ENCODE measurements at regions not wholly inside any gene's neighbourhood (a gene's known extent, or its start where the extent isn't known, plus 50 kb on each side); places are given as distances from the start of the nearest gene placed in this dataset.

DNA sequence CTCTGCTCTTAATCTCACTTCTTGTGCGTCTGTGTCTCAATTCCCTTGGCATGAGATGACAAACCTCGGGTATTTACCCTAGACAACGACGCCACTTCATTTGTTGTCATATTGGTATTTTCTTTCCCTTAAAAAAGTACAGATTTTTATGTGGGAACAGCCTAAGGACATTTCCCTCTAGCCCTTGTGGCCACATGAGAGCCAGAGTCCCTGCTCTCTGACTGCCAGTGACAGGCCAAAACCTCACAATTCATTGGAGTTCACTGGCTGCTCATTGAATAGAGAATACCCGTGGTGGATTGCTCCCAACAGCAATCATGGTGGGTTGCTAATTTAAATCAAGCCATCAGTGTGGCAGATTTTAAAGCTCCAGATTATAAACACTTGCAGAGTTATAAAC lies 191.3 kb upstream of the FAM3C start:
- DNase-seq: no peak
- TF ChIP-seq POLR2A (IDR thresholded peaks at IDR 0.05; ENCODE audit: low read length): no peak
- TF ChIP-seq GATA1 (IDR thresholded peaks at IDR 0.05; ENCODE audit: low read depth, low read length): no peak

DNA sequence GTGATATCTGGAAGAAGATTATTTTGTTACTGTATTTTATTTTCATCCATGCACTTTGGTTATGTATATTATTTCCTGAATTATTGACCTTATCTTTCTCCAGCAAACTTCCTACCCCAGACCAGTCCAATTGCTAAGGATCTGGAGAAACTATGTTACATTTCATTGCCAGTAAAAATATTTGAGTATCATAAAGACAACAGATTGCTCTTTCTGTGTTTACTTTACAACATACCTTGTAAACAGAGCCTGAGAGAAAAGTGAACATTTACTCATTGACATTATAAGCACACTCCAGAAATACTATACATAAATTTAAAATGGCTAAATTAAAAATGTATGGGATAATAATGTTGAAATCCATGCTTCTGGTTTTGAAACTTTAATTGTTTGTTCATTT lies 186.2 kb upstream of the FAM3C start:
- TF ChIP-seq POLR2A (IDR thresholded peaks at IDR 0.05; ENCODE audit: low read length) (no peak), GATA1 (IDR thresholded peaks at IDR 0.05; ENCODE audit: low read depth, low read length) (no peak)
- no peak for DNase-seq

DNA sequence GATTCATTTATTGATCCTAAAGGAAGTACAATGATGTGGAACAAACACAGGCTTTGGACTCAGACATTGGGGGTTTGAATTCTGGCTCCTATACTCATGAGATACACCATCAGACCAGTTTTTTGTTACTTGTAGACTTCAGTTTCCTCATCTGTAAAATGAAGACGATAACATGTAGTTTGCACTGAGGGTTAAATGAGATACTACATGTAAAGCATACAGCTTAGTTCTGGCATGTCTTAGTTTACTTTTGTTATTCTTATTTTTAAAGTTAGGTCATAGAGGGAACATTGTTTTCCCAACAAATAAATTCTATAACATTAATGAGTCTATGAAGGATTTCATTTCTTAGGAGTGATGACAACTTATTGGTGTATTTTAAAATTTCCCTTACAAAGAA lies 183.5 kb upstream of the FAM3C start:
- DNase-seq: no peak
- TF ChIP-seq POLR2A (IDR thresholded peaks at IDR 0.05; ENCODE audit: low read length) (no peak), GATA1 (IDR thresholded peaks at IDR 0.05; ENCODE audit: low read depth, low read length) (no peak)

DNA sequence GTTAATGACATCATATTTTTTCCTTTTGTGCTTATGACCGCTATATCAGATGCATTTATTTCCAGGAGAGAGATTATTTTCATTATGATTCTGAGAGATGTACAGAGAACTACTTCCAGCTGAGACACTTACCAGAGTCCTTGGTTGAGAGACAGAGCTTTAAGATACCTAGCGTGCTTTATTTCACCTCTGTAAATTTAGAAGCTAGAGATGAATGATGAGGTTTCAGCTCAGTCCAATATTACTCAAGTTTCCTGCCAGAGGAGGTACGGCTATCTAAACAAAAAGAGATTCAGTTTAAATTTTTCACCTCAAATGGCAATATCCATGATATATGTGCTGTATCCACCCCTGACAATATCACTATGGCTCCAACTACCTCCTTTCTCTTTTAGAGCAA lies 182.6 kb upstream of the FAM3C start:
- TF ChIP-seq GATA1 (IDR thresholded peaks at IDR 0.05; ENCODE audit: low read depth, low read length): no peak
- no peak for TF ChIP-seq POLR2A (IDR thresholded peaks at IDR 0.05; ENCODE audit: low read length)
- no peak for DNase-seq

DNA sequence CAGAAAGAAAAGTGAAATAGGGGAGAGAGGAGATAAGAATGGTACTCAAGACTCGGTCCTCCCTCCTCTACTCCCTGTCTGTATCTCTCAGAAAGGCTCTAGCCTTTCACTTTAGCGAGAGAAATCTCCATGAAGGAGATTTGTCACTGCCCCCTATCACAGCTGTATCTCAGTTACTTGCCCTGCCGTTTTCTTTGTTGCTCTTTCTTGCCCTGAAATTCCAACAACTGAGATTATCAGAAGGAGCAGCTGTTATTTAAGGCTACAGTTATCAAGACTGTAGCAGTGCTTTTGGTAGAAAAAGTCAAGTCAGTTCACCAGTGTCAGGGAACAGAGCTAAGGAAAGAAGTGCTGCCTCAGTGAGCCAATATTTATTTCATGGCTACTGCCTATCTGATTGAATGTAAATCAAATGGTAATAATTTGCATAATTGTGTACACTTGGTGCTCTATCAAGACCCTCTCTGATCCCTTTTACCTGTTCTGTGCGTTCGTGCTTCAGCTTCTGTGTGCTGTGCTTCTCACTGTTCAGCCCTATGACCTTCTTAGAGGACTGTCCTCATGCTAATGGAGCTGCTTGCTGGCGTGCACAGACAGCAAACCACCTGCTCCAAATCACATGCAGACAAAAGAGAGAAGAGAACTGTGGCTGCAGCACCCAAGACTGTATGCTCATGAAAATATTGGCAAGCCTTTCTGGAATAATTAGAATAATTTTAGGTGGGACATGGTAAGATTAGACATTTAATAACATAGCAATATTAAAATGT lies 180.2 kb upstream of the FAM3C start:
- TF ChIP-seq GATA1 (IDR thresholded peaks at IDR 0.05; ENCODE audit: low read depth, low read length) (no peak), POLR2A (IDR thresholded peaks at IDR 0.05; ENCODE audit: low read length) (no peak)
- DNase-seq: no peak

- TF ChIP-seq POLR2A (IDR thresholded peaks at IDR 0.05; ENCODE audit: low read length) (no peak), GATA1 (IDR thresholded peaks at IDR 0.05; ENCODE audit: low read depth, low read length) (no peak)
- DNase-seq: no peak
These were observed 179.2 kb upstream of the FAM3C start for GRCh38 chr7:121575194-121575765.

GRCh38 chr7:121574109-121574508 lies 178.0 kb upstream of the FAM3C start:
- TF ChIP-seq POLR2A (IDR thresholded peaks at IDR 0.05; ENCODE audit: low read length) (no peak), GATA1 (IDR thresholded peaks at IDR 0.05; ENCODE audit: low read depth, low read length) (no peak)
- DNase-seq: no peak

GRCh38 chr7:121572615-121573014 lies 176.5 kb upstream of the FAM3C start:
- DNase-seq: no peak
- TF ChIP-seq GATA1 (IDR thresholded peaks at IDR 0.05; ENCODE audit: low read depth, low read length) (no peak), POLR2A (IDR thresholded peaks at IDR 0.05; ENCODE audit: low read length) (no peak)

- DNase-seq: no peak
- no peak for TF ChIP-seq POLR2A (IDR thresholded peaks at IDR 0.05; ENCODE audit: low read length)
- no peak for TF ChIP-seq GATA1 (IDR thresholded peaks at IDR 0.05; ENCODE audit: low read depth, low read length)
These were observed 174.3 kb upstream of the FAM3C start for GRCh38 chr7:121570365-121570764.

GRCh38 chr7:121563177-121563576 lies 167.1 kb upstream of the FAM3C start:
- DNase-seq: no peak
- TF ChIP-seq POLR2A (IDR thresholded peaks at IDR 0.05; ENCODE audit: low read length) (no peak), GATA1 (IDR thresholded peaks at IDR 0.05; ENCODE audit: low read depth, low read length) (no peak)

- TF ChIP-seq GATA1 (IDR thresholded peaks at IDR 0.05; ENCODE audit: low read depth, low read length) (no peak), POLR2A (IDR thresholded peaks at IDR 0.05; ENCODE audit: low read length) (no peak)
- no peak for DNase-seq
These were observed 166.2 kb upstream of the FAM3C start for GRCh38 chr7:121562259-121562658.

- no peak for TF ChIP-seq POLR2A (IDR thresholded peaks at IDR 0.05; ENCODE audit: low read length)
- no peak for TF ChIP-seq GATA1 (IDR thresholded peaks at IDR 0.05; ENCODE audit: low read depth, low read length)
- peak in 1 of 2 experiments; percentile 19 for DNase-seq
These were observed 165.6 kb upstream of the FAM3C start for GRCh38 chr7:121561717-121562116.

DNA sequence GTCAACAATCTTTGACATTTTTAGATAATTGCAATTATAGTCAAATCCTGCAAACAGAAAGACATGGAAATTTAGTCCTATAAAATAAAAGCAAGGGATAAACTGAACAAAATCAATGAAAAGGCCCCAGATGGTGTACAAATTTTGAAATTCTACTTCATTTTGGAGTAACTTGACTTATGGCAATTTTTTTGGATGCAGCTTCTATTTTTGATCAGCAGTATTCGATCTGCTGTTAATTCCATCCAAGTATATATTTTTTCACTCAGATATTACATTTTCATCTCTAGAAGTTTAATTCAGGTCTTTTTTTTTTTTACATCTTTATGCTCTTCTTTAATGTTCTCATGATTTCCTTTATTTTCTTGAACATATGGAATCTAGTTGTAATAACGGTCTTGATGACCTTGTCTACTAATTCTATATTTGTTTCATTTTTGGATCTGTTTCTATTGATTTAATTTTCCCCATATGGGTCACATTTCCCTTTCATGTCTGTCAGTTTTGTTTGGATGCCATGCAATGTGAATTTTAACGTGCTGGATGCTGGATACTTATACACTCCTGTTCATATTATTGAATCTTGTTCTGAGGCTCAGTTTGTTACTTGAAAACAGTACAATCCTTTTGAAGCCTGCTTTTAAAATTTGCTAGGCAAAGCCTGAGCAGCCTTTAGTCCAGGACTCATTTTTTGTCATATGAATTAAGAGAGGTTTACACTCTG lies 164.3 kb upstream of the FAM3C start:
- no peak for TF ChIP-seq GATA1 (IDR thresholded peaks at IDR 0.05; ENCODE audit: low read depth, low read length)
- TF ChIP-seq POLR2A (IDR thresholded peaks at IDR 0.05; ENCODE audit: low read length): no peak
- DNase-seq: no peak

GRCh38 chr7:121558288-121558687 lies 162.2 kb upstream of the FAM3C start:
- DNase-seq: no peak
- TF ChIP-seq GATA1 (IDR thresholded peaks at IDR 0.05; ENCODE audit: low read depth, low read length): no peak
